GM12892 (cell line): ENCODE measurements at regions not wholly inside any gene's neighbourhood (a gene's known extent, or its start where the extent isn't known, plus 50 kb on each side); places are given as distances from the start of the nearest gene placed in this dataset.

Experiments
- POLR2A ChIP-seq: IDR thresholded peaks from 2 replicates; pipeline ENCODE4 v1.6.1; 2011; ENCODE audit warnings: low read depth, low read length, control low read depth
- POLR2AphosphoS5 ChIP-seq: IDR thresholded peaks from 2 replicates; pipeline ENCODE4 v1.6.1; 2011; ENCODE audit warnings: low read depth, low read length, control low read depth

DNA sequence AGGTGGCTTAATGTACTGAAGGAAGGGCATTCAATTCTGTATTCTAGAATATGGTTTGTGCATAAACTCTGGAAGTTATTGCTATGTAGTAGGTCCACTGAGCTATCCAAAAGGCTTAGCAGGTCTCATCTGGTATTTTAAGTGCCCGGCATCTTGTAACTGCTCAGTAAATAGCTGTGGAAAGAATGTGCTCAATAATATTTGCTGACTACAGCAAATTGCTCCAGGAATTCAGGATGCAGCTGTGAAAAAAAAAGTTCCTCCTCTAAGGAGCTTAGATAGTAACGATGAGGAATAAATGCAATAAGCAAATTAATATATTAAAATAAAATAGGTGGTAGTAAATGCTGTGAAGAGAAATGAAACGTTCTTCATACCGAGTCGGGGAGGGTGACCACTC lies 857.1 kb downstream of the AACS start:
- TF ChIP-seq POLR2A (no peak), POLR2AphosphoS5 (no peak)
